NCI-H1436 treated with DMSO at 0.1 percent for 48 hours (cell line): ENCODE measurements at regions not wholly inside any gene's neighbourhood (a gene's known extent, or its start where the extent isn't known, plus 50 kb on each side); places are given as distances from the start of the nearest gene placed in this dataset.
"Not testable (repeated sequence)": the region's sequence is repeated elsewhere in the genome, so short reads cannot be mapped to it uniquely, and the experiment has no call there.

Source experiments
- DNase-seq: peaks from one replicate; lab custom pipeline; 2025; lab: John Stamatoyannopoulos, UW

DNA sequence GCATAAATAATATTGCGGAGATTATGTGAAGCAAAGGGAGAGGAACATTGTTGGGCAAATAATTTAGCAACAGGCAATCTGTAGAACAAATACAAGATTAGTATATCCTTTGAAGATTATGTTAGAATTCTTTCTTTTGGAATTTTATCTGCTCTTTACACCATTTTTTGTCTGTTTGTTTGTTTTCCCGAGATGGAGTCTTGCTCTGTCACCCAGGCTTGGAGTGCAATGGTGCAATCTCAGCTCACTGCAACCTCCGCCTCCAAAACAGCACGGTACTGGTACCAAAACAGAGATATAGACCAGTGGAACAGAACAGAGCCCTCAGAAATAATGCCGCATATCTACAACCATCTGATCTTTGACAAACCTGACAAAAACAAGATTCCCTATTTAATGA lies 250.3 kb downstream of the FSIP2 start:
- not testable (repeated sequence) for DNase-seq

DNA sequence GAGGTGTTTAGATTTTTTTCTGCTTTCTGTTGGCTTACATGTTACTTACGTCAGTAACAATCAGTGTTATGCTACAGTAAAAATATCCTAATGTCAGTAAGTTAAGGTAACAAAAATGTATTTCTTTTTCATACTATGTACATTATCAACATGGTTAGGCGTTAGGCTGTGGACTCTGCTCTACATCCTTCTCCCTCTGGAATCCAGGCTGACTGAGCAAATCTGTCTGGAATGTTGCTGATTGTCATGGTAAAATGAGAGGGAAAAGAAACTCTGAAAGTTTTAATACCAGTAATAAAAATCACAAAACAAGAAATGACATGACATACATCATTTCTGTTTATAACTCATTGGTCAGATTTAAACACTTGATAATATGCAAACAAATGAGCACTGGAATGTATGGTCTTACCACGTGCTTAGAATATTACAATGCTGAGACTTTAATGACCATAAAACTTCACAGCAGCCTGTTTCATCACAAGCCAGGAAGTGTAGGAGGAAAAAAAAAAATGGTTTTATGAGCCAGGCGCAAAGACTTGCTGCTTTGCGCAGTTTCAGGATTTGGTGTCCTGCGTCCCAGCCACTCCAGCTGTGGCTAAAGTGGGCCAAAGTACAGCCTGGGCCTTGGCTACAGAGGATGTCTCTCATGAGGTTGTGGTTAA lies 252.4 kb downstream of the FSIP2 start:
- DNase-seq = no peak

DNA sequence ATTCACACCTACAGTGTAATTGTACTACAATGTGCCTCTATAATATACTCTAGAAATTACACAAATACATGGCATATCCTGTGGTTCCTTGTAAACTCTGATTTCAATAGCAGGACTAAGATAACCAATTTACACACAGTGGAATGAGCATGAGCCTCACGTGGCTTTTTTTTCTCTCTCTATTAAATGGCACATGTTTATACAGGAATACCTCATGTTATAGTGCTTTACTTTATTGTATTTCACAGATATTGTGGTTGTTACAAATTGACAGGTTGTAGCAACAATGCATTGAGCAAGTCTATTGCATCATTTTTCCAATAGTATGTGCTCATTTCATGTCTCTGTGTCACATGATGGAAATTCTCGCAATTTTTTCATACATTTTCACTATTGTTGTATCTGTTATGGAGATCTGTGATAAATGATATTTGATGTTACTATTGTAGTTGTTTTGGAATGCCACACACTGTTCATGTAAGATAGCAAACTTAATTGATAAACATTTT lies 260.0 kb downstream of the FSIP2 start:
- no peak for DNase-seq

DNA sequence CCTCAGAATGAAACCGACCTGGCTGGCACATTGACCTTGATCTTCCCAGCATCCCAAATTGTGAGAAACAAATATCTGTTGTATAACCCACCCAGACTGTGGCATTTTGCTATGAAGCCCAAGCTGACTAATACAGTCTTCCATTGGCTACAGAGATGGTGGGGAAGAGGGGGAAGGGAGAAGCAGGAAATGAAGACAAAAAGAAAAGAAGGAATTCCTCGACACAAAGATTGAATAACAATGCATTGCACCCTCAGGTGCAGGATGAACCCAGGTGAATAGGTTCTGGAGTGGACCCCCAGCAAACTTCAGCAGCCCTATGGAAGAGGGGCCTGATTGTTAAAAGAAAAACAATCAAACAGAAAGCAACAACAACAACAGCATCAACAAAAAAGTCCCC lies 270.7 kb downstream of the FSIP2 start:
- no peak for DNase-seq

DNA sequence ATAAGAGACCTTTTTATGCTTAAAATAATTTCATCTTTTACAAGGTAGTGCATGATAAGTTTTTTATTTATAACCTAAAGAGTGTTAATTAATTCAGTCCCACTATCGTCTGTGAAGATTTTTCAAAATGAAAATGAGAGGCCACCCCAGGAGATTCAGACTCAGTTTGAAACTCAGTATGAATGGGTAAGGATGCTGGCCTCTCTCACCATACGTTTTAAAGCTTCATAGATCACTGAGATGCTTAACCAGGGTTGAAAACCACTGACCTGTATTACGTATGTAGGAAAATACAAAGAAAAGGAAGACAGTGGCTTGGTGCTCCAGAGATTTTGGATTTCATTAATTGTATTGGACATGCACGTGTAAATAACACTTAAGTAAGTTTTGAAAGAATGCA lies 278.7 kb downstream of the FSIP2 start:
- no peak for DNase-seq

DNA sequence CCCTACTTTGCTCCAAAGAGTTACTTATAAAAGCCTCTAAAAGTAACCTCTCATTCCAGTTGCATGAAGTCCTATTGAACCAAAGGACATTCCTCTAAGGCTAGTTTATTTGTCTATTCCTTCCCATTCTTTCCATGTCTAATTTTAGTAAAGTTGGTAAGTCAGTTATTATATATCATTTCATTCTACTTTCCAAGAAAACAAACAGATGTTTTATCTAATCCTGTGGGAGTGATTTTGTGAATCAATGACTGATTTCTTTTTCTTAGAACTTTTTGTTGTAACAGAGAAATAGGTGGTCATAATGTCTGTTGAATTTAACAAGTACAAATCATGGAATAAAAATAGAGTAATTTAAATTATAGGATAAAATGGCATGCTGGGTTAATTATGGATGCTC lies 286.3 kb downstream of the FSIP2 start:
- no peak for DNase-seq

DNA sequence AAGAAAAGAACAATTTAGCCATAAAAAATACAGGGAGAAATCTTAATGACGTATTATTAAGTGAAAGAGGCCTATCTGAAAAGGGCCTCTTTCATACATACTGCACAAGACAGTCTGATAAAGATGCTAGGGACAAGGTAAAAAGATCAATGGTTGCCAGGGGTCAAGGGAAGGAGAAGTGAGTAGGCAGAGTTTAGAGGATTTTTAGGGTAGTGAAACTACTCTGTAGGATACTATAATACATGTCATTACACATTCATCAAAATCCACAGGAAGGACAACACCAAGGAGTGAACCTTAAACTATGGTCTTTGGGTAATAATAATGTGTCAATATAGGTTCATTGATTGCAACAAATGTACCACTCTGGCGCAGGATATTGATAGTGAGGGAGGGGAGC lies 289.3 kb downstream of the FSIP2 start:
- DNase-seq = no peak

DNA sequence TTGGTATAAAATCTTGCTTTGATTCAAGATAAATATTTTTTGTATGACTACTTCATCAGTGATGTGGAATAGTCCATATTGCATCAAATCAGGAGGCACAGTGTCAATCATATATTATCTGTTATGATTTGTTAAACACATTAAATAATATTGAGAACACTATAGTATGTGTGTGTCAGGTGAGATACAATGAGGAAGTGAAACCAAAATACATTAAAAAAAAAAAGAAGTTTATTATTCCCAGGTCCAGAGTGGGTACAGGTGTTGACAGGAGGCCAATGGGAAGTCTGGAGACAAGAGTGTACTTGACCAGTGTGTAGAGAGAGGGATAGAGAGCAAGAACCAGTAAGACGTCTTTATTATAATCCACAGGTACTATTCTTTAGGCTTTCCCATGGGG lies 292.6 kb downstream of the FSIP2 start:
- no peak for DNase-seq

DNA sequence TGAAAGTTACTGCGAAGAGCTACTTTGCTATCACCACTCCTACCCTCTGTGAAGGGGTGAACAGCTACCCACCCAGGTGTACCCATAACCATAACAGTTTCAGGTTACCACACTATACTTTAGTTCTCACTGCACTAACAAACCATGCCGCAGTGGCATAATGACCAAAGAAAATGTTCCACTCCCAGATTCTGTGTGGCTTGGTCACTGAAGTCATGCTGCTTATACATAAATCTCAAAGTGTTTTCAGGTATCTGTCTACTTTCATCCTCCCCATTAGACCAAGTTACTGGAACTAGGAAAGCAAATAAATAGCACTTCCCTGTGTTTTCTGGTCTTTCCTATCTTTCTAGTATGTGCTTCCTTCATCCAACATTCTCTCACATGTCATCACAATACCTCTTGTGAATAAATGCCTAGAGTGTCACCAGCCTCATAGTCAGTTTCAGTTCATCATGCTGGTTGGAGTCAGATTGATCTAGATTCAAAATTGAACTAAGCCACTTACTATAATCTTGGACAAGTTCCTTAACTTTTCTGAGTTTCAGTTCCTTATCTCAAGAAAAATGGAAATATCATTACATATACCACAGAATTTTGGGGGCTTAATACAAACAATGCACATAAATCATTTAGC lies 293.6 kb downstream of the FSIP2 start:
- DNase-seq = no peak

DNA sequence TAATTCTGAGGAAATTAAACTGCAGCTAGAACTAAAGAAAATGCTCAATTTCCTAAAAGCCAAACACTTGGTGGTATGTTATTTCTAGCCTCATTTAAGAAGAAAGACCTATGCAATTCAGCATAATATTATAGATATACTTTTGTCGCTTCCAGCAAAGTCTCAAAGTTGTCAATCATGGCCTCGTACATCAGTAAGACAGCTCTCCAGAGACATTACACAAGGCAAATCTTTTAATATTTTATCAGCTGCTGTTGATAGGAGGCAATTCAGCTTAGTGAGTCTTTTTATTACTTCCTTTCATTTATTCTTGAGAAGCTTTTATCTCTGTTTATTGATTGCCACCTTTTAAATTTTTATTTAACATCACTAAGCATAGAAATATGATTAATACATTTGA lies 294.3 kb downstream of the FSIP2 start:
- no peak for DNase-seq

DNA sequence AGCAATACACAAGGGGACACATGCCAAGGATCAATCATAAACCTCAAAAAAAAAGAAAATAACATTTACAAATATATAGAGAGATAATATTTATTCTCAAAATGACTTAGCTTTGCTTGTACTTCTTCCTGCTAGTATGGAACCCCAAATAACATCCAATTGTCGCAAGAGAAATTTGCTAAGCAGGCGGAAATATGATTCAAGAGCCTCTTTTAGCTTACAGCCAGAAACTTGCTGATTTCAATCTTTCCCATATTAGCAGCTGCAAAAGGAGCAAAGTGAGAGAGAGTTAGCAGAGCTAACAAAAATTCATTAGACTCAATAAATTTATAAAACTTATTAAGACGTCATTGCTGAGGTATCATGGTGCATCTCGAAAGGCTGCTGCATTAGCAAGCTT lies 294.9 kb downstream of the FSIP2 start:
- no peak for DNase-seq

DNA sequence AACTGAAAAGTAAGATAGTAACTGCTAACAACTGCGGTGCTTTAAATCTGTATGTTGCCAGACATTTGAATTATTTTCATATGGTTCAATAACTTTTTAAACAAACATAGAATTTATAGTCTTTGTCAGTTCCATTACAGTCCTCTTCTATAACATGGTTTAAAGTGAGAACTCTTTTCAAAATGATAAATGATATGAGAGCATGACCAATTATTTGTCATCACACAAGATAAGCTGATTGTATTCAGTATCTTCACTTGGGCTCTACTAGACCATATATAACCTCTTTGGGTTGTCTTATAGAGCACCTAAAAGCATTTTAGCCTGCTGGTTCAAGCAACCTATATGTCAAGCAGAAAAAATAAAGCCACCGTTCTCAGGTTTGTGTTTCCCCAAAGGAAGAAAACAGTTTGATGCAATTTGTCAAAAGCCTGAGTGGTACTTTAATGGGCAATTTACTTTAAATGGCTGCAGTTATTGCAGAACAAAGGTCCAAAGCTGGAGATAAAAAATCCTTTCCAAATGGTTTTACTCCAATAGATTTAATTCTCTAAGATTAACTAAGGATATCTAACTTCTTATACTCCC lies 298.4 kb downstream of the FSIP2 start:
- peak; percentile 13 for DNase-seq

DNA sequence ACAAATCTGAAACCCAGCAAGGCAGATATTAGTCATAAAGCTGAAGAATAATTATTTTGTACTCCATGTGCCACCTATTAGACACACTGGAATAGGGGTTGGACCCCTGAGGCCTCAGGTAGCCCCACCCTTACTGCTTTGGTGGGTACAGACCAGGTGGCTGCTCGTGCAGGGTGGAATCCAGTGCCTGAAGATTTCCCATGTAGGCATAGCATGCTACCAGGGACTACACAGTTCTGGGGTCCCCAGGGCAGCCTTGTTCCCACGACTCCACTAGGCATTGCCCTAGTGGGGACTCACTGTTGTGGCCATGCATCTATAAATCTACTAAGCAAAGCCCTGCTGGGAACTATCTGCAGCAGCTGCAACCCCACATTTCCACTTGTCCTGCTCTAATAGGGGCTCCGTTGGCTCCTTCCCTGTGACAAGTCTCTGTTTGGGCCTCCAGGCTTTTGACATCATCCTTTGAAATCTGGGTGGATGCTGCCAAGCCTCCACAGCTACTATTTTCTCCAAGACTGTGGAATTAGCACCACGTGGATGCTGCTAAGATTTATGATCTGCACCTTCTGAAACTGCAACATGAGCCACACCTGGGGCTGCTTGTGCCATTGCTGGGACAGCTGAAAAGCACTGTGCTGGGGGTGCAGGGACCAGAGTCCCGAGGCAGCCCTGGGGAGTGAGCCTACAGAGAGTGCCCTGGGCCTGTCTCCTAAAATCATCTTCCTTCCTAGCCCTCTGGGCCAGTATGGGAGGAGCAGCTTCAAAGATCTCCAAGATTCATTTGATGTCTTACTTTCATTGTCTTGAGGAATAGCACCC lies 303.8 kb downstream of the FSIP2 start:
- DNase-seq = no peak

DNA sequence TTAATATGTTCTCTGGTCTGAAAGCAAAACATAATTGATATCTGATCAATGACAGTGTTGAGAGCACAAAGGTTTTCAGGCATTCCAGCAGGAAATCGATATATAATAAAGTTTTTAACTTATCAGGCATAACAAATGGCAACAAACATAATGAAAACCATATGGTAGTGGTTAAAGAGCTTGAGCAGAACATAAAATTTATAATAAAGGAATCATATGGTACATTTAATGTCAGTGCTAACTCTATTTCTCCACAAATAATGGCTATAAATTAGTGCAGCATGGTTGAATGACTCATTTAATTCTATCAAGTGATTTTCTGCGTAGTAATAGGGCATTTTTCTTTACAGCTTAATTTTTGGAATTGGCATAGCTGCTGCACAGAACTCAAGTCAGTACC lies 306.2 kb downstream of the FSIP2 start:
- no peak for DNase-seq

DNA sequence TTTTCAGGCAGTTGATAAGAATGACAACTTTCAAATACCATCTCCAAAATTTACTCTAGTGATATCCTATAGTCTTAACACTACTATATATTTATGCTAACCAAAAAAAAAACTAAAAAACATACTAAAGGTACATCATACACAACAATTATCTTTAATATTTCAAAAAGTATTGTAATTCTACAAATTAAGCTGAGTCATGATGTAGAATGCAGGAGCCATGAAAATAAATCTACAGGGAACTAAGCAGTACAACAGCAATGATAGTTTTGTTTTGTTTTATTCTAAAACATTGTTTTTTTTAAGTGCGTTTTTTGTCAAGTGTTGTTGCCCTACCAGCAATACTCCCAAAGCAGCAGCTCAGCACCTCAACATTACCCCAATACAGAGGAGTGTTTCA lies 314.3 kb downstream of the FSIP2 start:
- no peak for DNase-seq

DNA sequence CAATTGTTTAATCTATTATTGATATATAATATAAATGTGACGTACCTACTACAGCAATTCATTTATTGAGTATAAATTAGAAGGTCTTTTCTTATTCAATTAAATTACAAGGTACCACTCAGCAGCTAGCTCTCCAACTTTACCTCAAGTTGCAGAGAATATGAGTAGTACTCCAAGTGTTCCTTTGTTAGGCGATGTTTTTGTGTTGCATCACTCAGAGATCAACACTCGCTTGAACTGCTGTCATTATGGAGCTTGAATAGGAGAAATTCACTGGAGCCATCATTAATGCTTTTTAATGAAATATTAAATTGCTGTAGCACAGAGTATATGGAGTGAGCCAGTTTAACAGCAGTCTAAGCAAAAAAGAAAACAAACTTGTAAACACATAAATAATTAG lies 320.0 kb downstream of the FSIP2 start:
- peak; percentile 31 for DNase-seq

DNA sequence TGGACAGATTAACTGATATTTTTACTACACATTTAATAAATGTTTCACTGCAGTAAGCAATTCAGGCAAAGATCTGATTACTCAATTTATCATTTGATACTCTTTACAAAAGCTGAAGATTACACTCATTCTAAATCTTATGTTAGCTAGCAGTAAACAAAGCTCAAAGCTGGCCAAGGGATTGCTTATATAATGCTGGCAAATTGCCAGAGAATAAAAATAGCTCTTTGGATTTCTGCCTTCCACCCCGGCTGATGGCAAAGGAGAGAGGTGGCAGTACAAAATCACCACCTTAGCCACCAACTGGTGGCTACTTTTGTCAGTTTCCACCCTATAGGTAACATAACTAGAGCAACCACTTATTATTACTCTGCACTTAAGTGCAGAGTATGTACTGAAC lies 320.5 kb downstream of the FSIP2 start:
- no peak for DNase-seq

DNA sequence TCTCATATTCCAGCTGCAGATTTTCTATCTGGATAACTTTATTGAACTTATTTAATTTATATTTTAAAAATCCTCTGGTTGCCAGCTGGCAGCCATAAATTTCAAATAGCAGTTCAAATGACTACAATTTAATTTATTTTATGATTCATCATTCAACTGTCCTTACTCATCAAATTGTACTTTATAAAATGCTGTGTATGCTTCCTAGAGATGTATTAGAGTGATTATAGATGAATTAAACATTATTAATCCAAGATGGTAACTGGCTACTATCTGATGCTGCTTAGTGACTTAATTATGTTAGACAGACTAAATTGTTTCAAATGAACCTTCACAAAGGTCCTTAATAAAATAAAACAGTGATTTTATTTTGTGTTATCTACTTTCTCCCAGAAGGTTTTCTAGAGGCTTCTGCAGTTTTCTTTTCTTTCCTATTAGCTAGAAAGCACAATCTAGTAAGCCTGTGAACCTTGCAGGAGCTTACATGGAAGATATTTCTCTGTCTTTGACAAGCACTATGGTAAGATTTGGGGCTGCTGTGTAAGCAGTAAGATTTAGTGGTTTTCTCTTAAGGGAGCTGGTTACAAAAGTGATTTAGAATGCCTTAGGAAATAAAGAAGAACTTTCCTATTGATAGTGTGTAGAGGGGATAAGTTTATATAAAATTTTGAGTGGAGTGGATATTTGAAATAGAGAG lies 322.3 kb downstream of the FSIP2 start:
- no peak for DNase-seq

DNA sequence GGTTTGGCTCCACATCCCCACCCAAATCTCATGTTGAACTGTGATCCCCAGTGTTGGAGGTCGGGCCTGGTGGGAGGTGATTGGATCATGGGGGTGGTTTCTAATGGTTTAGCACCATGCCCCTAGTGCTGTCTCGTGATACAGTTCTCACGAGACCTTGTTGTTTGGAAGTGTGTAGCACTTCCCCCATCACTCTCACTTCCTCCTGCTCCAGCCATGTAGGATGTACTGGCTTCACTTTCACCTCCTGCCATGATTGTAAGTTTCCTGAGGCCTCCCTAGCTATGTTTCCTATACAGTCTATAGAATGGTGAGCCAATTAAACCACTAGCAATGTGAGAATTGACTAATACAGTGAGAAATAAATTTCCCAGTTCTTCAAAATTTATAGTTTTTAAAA lies 325.9 kb downstream of the FSIP2 start:
- DNase-seq = no peak

DNA sequence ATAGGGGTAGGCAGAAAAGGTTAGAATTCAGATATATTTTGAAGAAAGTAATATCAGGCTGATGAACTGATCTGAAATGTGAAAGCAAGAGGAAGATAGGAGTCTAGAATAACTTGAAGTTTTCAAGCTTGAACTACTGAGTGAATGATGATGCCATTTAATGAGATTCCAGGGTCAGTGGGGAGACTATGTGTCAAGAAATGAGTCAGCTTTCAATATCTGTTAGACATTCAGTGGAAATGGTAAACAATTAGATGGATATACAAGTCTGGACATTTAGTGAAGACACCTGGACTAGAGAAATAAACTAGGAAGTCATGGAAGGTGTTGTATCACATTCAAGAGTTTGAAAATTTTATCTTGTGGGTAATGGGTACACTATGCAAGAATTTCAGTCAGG lies 326.9 kb downstream of the FSIP2 start:
- no peak for DNase-seq

DNA sequence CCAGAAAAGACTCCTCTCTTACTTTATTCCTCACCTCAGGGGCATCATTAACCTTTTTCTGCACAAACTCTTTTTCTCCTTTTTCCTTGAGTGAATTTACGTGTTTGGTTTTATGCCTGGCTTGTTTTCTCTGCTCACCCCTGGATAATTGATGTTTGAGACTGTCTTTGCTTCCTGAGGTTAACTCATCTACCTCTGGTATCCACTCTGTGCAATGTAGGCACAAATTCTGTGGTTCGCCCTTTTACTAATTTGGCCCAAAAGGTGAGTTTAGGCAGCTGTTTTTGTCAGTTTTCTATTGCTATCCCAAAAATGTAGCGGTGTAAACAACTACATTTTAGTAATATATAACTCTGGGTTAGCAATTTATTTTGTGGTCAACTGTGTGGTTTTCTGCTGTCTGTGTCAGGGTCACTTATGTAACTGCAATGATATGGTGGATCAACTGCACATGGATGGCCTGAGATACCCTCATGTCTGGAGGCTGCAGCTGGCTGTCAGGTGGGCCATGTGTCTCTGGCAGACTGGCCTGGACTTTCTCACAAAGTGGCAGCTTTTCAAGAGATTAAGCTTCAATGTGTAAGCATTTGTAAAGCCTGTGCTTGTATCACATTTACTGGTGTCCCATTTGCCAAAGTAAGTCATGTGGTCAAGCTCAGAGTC lies 329.7 kb downstream of the FSIP2 start:
- no peak for DNase-seq

DNA sequence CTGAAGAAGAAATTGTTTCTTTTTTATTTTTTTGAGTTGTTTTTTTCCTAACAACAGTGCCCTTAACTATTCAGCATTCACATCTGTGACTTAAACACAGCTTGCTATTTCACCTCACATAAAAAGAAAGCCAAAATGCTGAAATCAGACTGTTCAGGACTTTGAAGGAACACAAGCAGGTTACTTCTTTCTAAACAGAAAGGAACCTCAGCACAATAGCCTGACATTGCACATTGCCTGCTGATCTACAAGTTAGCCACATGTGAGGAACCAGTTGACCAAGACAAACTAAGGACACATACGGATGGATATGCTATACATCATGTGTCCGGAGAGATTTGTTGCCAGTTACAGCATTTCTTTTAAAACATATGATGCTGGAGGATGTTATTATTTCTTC lies 331.1 kb downstream of the FSIP2 start:
- DNase-seq = no peak
